B cell (primary cell): ENCODE measurements at regions not wholly inside any gene's neighbourhood (a gene's known extent, or its start where the extent isn't known, plus 50 kb on each side); places are given as distances from the start of the nearest gene placed in this dataset.

ENCODE experiments used
- ATAC-seq: fragments of 200-7000 bp; cut with Tn5 transposase; one replicate; pipeline ENCODE4 v1.10.0; 2021; ENCODE audit warnings: low read depth, mild to moderate bottlenecking, moderate number of reproducible peaks, moderate library complexity
- CTCF ChIA-PET: fragments of 350-600 bp; sonication (Branson Sonifier 250); formaldehyde crosslinking; loops from one replicate; lab custom pipeline; 2021; ENCODE audit warnings: antibody characterized with exemption, inconsistent platforms; lab: Charles Lee
- POLR2A ChIA-PET: fragments of 350-600 bp; sonication (Branson Sonifier 250); formaldehyde crosslinking; loops from one replicate; lab custom pipeline; 2021; ENCODE audit warnings: antibody characterized with exemption; lab: Charles Lee
- DNase-seq: peaks from one replicate; pipeline ENCODE4 v3.0.0; 2013
- H2AFZ ChIP-seq: 2 replicates; pipeline ENCODE4 v1.6.1; 2012; ENCODE audit warnings: mild to moderate bottlenecking, low read depth, low read length; ENCODE audit not compliant: insufficient read depth, poor library complexity, severe bottlenecking
- H3K27ac ChIP-seq, 2 donors: 1 replicate in 1 of 2; 2 replicates in 1 of 2; pipeline ENCODE4 v1.5.1; 2012 to 2013; ENCODE audit warnings: low read length in 2 of 2, mild to moderate bottlenecking in 2 of 2, moderate library complexity in 1 of 2
- H3K27me3 ChIP-seq, 4 experiments: fragments of 200-600 bp in 1 of 4; sonication (generic) in 1 of 4; replicated peaks in 1 of 4; 1 replicate in 2 of 4; 2 replicates in 2 of 4; pipeline versions ENCODE4 v1.6.1 to v1.7.0; 2013 to 2016; ENCODE audit warnings: low read length in 3 of 4, mild to moderate bottlenecking in 2 of 4, mixed read lengths in 1 of 4, moderate library complexity in 1 of 4; ENCODE audit not compliant: insufficient read depth in 4 of 4, control insufficient read depth in 3 of 4; ENCODE audit errors: control extremely low read depth in 1 of 4
- H3K36me3 ChIP-seq, 2 experiments: replicated peaks in 1 of 2; 1 replicate in 1 of 2; 2 replicates in 1 of 2; pipeline versions ENCODE4 v1.6.1 to v1.7.1; 2013; ENCODE audit warnings: low read length in 1 of 2; ENCODE audit not compliant: insufficient read depth in 2 of 2, control insufficient read depth in 1 of 2; ENCODE audit errors: control extremely low read depth in 1 of 2, extremely low read depth in 1 of 2
- H3K4me1 ChIP-seq, 2 donors: fragments of 200-600 bp in 1 of 2; sonication (generic) in 1 of 2; 1 replicate in 1 of 2; 2 replicates in 1 of 2; pipeline versions ENCODE4 v1.5.1 to v1.6.1; 2013 to 2017; ENCODE audit warnings: low read length in 2 of 2; ENCODE audit not compliant: control insufficient read depth in 2 of 2, insufficient read depth in 2 of 2
- H3K4me2 ChIP-seq: replicated peaks from 2 replicates; pipeline ENCODE3; 2012; ENCODE audit warnings: mild to moderate bottlenecking, low read depth, low read length; ENCODE audit not compliant: poor library complexity, severe bottlenecking
- H3K4me3 ChIP-seq, 5 experiments: fragments of 200-600 bp in 1 of 5; sonication (generic) in 1 of 5; 1 replicate in 3 of 5; 2 replicates in 2 of 5; pipeline versions ENCODE4 v1.5.1 to v1.7.0; 2011 to 2016; ENCODE audit warnings: low read length in 4 of 5, mild to moderate bottlenecking in 4 of 5, low read depth in 2 of 5, control low read depth in 1 of 5, moderate library complexity in 1 of 5; ENCODE audit not compliant: insufficient read depth in 1 of 5; ENCODE audit errors: control extremely low read depth in 1 of 5, extremely low read depth in 1 of 5
- H3K79me2 ChIP-seq: fragments of 200-600 bp; sonication (generic); one replicate; pipeline ENCODE4 v1.6.0; 2016; ENCODE audit warnings: low read length; ENCODE audit not compliant: control insufficient read depth, insufficient read depth
- H3K9ac ChIP-seq: fragments of 200-600 bp; sonication (generic); 2 replicates; pipeline ENCODE4 v1.6.1; 2017; ENCODE audit warnings: mild to moderate bottlenecking, low read length, moderate library complexity
- H3K9me3 ChIP-seq, 3 donors: one replicate each; pipeline versions ENCODE4 v1.6.1 to v1.7.1; 2013; ENCODE audit warnings: low read length in 2 of 3; ENCODE audit not compliant: control insufficient read depth in 2 of 3, insufficient read depth in 1 of 3; ENCODE audit errors: control extremely low read depth in 1 of 3
- H4K20me1 ChIP-seq: 2 replicates; pipeline ENCODE4 v1.6.0; 2012; ENCODE audit warnings: mild to moderate bottlenecking, low read length; ENCODE audit not compliant: insufficient read depth, control insufficient read depth, poor library complexity, severe bottlenecking
- H3K27ac Mint-ChIP-seq: one replicate; pipeline ENCODE4 v1.8.0; 2021; ENCODE audit warnings: mixed read lengths
- H3K27me3 Mint-ChIP-seq: one replicate; pipeline ENCODE4 v1.8.0; 2021; ENCODE audit warnings: mixed read lengths
- H3K4me1 Mint-ChIP-seq: one replicate; pipeline ENCODE4 v1.8.0; 2021; ENCODE audit warnings: mixed read lengths
- H3K4me3 Mint-ChIP-seq: one replicate; pipeline ENCODE4 v1.8.0; 2021; ENCODE audit warnings: mixed read lengths
- H3K9me3 Mint-ChIP-seq: one replicate; pipeline ENCODE4 v1.8.0; 2022; ENCODE audit warnings: mixed read lengths; ENCODE audit not compliant: insufficient read depth
- EZH2 ChIP-seq: IDR thresholded peaks from 2 replicates; pipeline ENCODE4 v1.6.1; 2012; ENCODE audit warnings: borderline replicate concordance, low read depth, mild to moderate bottlenecking, moderate library complexity, low read length; ENCODE audit not compliant: insufficient read depth, poor library complexity, severe bottlenecking
- WGBS: methylation state at CpG from one replicate; pipeline ENCODE4 v1.1.5; 2013; ENCODE audit warnings: missing lambda C conversion rate; ENCODE audit not compliant: insufficient coverage; 5-methylcytosine and 5-hydroxymethylcytosine counted together
- intact Hi-C: fragments of 100-400 bp; cut with micrococcal nuclease; formaldehyde crosslinking; loops from one replicate; pipeline ENCODE4 v1.10.0; 2022
- TF ChIP-seq, protein P1 (sequence below): fragments of 200-600 bp; IDR thresholded peaks from one replicate; pipeline ENCODE4 v1.8.0; 2022; ENCODE audit warnings: antibody characterized with exemption, mild to moderate bottlenecking

DNA sequence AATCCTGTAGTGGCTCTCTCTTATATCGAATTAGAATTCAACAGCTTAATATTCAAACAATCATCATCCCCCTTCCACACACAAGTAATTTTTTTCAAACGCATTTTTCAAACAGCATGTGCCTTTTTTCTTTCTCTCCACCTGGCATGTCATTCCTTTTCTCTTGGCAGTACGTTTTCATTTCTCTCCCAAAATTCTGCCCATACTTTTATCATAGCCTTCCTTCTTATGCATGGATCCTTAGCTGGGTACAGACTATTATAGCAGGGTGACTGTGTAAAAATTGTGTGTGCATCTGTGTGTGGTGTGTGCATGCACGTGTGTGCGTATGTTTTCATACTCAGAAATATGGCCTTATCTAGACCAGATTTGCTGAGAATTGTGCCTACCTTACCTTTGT is 184.3 kb downstream of the ZC3H11B start:
- no peaks in the 10 kb centered on the region for H3K27me3 ChIP-seq
- Mint-ChIP-seq H3K4me3 (no peak overlapping the region), H3K27ac (no peak overlapping the region), H3K9me3 (no peaks in the 10 kb centered on the region), H3K4me1 (no peaks in the 10 kb centered on the region), H3K27me3 (no peaks in the 10 kb centered on the region)
- no peak overlapping the region for H2AFZ ChIP-seq
- no peak overlapping the region for H3K27ac ChIP-seq
- ATAC-seq (no peak), DNase-seq (no peak)
- WGBS = 95% methylated on average over 3 of the region's 5 CpGs
- TF ChIP-seq EZH2 = no peak
- TF ChIP-seq, protein P1, sequence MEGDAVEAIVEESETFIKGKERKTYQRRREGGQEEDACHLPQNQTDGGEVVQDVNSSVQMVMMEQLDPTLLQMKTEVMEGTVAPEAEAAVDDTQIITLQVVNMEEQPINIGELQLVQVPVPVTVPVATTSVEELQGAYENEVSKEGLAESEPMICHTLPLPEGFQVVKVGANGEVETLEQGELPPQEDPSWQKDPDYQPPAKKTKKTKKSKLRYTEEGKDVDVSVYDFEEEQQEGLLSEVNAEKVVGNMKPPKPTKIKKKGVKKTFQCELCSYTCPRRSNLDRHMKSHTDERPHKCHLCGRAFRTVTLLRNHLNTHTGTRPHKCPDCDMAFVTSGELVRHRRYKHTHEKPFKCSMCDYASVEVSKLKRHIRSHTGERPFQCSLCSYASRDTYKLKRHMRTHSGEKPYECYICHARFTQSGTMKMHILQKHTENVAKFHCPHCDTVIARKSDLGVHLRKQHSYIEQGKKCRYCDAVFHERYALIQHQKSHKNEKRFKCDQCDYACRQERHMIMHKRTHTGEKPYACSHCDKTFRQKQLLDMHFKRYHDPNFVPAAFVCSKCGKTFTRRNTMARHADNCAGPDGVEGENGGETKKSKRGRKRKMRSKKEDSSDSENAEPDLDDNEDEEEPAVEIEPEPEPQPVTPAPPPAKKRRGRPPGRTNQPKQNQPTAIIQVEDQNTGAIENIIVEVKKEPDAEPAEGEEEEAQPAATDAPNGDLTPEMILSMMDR = no peak
- H3K9me3 ChIP-seq = no peaks in the 10 kb centered on the region
- no peak overlapping the region for H3K4me3 ChIP-seq
- no peaks in the 10 kb centered on the region for H4K20me1 ChIP-seq
- POLR2A ChIA-PET = no interaction called here
- intact Hi-C loops = no loop called here
- no peak overlapping the region for H3K4me2 ChIP-seq
- H3K36me3 ChIP-seq = no peaks in the 10 kb centered on the region
- no peaks in the 10 kb centered on the region for H3K79me2 ChIP-seq
- no peak overlapping the region for H3K9ac ChIP-seq
- no peaks in the 10 kb centered on the region for H3K4me1 ChIP-seq
- CTCF ChIA-PET = no interaction called here

DNA sequence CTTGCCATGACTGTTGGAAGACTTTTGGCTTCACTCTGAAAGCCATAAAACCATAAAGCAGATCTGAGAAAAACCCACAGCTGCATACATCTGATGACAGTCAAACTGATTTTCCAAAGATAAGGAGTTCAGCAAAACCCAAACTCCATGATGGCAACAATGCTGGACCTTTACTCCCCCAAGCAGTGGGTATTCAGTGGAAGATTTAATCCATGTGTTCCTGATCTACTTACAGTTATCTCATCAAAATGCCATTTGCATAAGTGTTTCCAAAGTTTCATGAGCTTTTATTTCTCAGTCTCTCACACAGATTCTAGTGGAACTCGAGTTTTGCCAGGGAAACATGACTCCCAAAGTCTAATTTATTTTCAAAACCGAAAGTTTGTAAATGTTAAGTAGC is 184.9 kb downstream of the ZC3H11B start:
- Histone ChIP-seq H3K27ac (no peak overlapping the region), H3K4me1 (no peaks in the 10 kb centered on the region), H3K9me3 (no peaks in the 10 kb centered on the region), H3K9ac (no peak overlapping the region), H3K4me2 (no peak overlapping the region), H3K4me3 (no peak overlapping the region), H4K20me1 (no peaks in the 10 kb centered on the region), H3K27me3 (no peaks in the 10 kb centered on the region), H3K79me2 (no peaks in the 10 kb centered on the region), H2AFZ (no peak overlapping the region), H3K36me3 (no peaks in the 10 kb centered on the region)
- H3K27me3 Mint-ChIP-seq = no peaks in the 10 kb centered on the region
- no peak overlapping the region for H3K4me3 Mint-ChIP-seq
- no peak overlapping the region for H3K27ac Mint-ChIP-seq
- H3K4me1 Mint-ChIP-seq = no peaks in the 10 kb centered on the region
- DNase-seq = no peak
- intact Hi-C loops = no loop called here
- no peaks in the 10 kb centered on the region for H3K9me3 Mint-ChIP-seq
- CTCF ChIA-PET = no interaction called here
- WGBS = no CpG with 5 or more reads among the region's 2 CpGs
- no peak for ATAC-seq
- POLR2A ChIA-PET = no interaction called here
- TF ChIP-seq EZH2 = no peak
- TF ChIP-seq, protein P1 = no peak
